Immature natural killer cell (primary cell): ENCODE measurements at regions not wholly inside any gene's neighbourhood (a gene's known extent, or its start where the extent isn't known, plus 50 kb on each side); places are given as distances from the start of the nearest gene placed in this dataset.
"Not testable (repeated sequence)": the region's sequence is repeated elsewhere in the genome, so short reads cannot be mapped to it uniquely, and the experiment has no call there.

ENCODE experiments used
- DNase-seq, 3 donors: peaks; one replicate each; pipeline ENCODE4 v3.0.0; 2022; ENCODE audit warnings: mixed read lengths in 1 of 3
- H3K27ac Mint-ChIP-seq, 6 donors: one replicate each; pipeline ENCODE4 v1.8.0; 2020; ENCODE audit warnings: mixed read lengths in 6 of 6, mild to moderate bottlenecking in 5 of 6, inconsistent platforms in 4 of 6, moderate library complexity in 3 of 6
- H3K27me3 Mint-ChIP-seq, 3 donors: one replicate each; pipeline ENCODE4 v1.8.0; 2020 to 2021; ENCODE audit warnings: low read depth in 3 of 3, mild to moderate bottlenecking in 3 of 3, mixed read lengths in 3 of 3, moderate library complexity in 3 of 3, inconsistent platforms in 1 of 3
- H3K36me3 Mint-ChIP-seq, 3 donors: one replicate each; pipeline ENCODE4 v1.8.0; 2020; ENCODE audit warnings: mixed read lengths in 3 of 3, inconsistent platforms in 2 of 3, mild to moderate bottlenecking in 2 of 3
- H3K4me1 Mint-ChIP-seq, 2 donors: one replicate each; pipeline ENCODE4 v1.8.0; 2020; ENCODE audit warnings: inconsistent platforms in 2 of 2, mild to moderate bottlenecking in 2 of 2, mixed read lengths in 2 of 2, moderate library complexity in 1 of 2
- H3K4me3 Mint-ChIP-seq, 5 donors: one replicate each; pipeline ENCODE4 v1.8.0; 2020; ENCODE audit warnings: mild to moderate bottlenecking in 5 of 5, mixed read lengths in 5 of 5, inconsistent platforms in 3 of 5, moderate library complexity in 3 of 5
- H3K9me3 Mint-ChIP-seq, 6 donors: one replicate each; pipeline ENCODE4 v1.8.0; 2020; ENCODE audit warnings: mild to moderate bottlenecking in 6 of 6, mixed read lengths in 6 of 6, inconsistent platforms in 4 of 6, moderate library complexity in 3 of 6

GRCh38 chr3:101994386-101994785 lies 145.1 kb downstream of the NFKBIZ start:
- Mint-ChIP-seq H3K4me3 (no peak overlapping the region), H3K9me3 (no peaks in the 10 kb centered on the region), H3K4me1 (no peaks in the 10 kb centered on the region), H3K36me3 (no peaks in the 10 kb centered on the region), H3K27ac (no peak overlapping the region), H3K27me3 (peaks cover 0 to 2% (median 0%) of the 10 kb centered on the region in 3 donors)
- no peak for DNase-seq

- Mint-ChIP-seq H3K27ac (no peak overlapping the region), H3K4me3 (no peak overlapping the region)
Observed at GRCh38 chr3:101995371-101996046, 146.2 kb downstream of the NFKBIZ start.

GRCh38 chr3:101996832-101997231 lies 147.5 kb downstream of the NFKBIZ start:
- Mint-ChIP-seq H3K4me3 (no peak overlapping the region), H3K4me1 (no peaks in the 10 kb centered on the region), H3K27me3 (peaks cover 0 to 2% (median 0%) of the 10 kb centered on the region in 3 donors), H3K27ac (no peak overlapping the region), H3K36me3 (no peaks in the 10 kb centered on the region), H3K9me3 (no peaks in the 10 kb centered on the region)
- DNase-seq: no peak

More at GRCh38 chr3:101995371-101996046, 146.2 kb downstream of the NFKBIZ start:
- Mint-ChIP-seq H3K9me3 (no peaks in the 10 kb centered on the region), H3K27me3 (peaks cover 0 to 2% (median 0%) of the 10 kb centered on the region in 3 donors), H3K36me3 (no peaks in the 10 kb centered on the region), H3K4me1 (no peaks in the 10 kb centered on the region)
- DNase-seq: no peak

GRCh38 chr3:101998256-101998926 lies 149.1 kb downstream of the NFKBIZ start:
- H3K27ac Mint-ChIP-seq: no peak overlapping the region
- no peak overlapping the region for H3K4me3 Mint-ChIP-seq

GRCh38 chr3:101999177-101999779 lies 150.0 kb downstream of the NFKBIZ start:
- Mint-ChIP-seq H3K9me3 (no peaks in the 10 kb centered on the region), H3K27me3 (peaks cover 0 to 2% (median 0%) of the 10 kb centered on the region in 3 donors), H3K27ac (no peak overlapping the region), H3K36me3 (no peaks in the 10 kb centered on the region), H3K4me1 (no peaks in the 10 kb centered on the region), H3K4me3 (no peak overlapping the region)
- no peak for DNase-seq

More at GRCh38 chr3:101998256-101998926, 149.1 kb downstream of the NFKBIZ start:
- Mint-ChIP-seq H3K9me3 (no peaks in the 10 kb centered on the region), H3K4me1 (no peaks in the 10 kb centered on the region), H3K36me3 (no peaks in the 10 kb centered on the region), H3K27me3 (peaks cover 0 to 2% (median 0%) of the 10 kb centered on the region in 3 donors)
- DNase-seq: no peak

- no peaks in the 10 kb centered on the region for H3K4me1 Mint-ChIP-seq
- H3K27me3 Mint-ChIP-seq: no peaks in the 10 kb centered on the region
- no peaks in the 10 kb centered on the region for H3K36me3 Mint-ChIP-seq
- H3K27ac Mint-ChIP-seq: no peak overlapping the region
- no peak for DNase-seq
- no peaks in the 10 kb centered on the region for H3K9me3 Mint-ChIP-seq
- H3K4me3 Mint-ChIP-seq: no peak overlapping the region
Observed at GRCh38 chr3:102000620-102001209, 151.4 kb downstream of the NFKBIZ start.

- H3K9me3 Mint-ChIP-seq: no peaks in the 10 kb centered on the region
- no peaks in the 10 kb centered on the region for H3K4me1 Mint-ChIP-seq
- H3K27me3 Mint-ChIP-seq: no peaks in the 10 kb centered on the region
- no peak overlapping the region for H3K4me3 Mint-ChIP-seq
- DNase-seq: no peak
- H3K27ac Mint-ChIP-seq: no peak overlapping the region
- H3K36me3 Mint-ChIP-seq: no peaks in the 10 kb centered on the region
Observed at GRCh38 chr3:102002056-102002455, 152.7 kb downstream of the NFKBIZ start.

- H3K9me3 Mint-ChIP-seq: no peaks in the 10 kb centered on the region
- H3K4me3 Mint-ChIP-seq: no peak overlapping the region
- H3K27me3 Mint-ChIP-seq: no peaks in the 10 kb centered on the region
- no peaks in the 10 kb centered on the region for H3K36me3 Mint-ChIP-seq
- no peak overlapping the region for H3K27ac Mint-ChIP-seq
- H3K4me1 Mint-ChIP-seq: no peaks in the 10 kb centered on the region
- DNase-seq: no peak
Observed at GRCh38 chr3:102004561-102004960, 155.2 kb downstream of the NFKBIZ start.

- Mint-ChIP-seq H3K4me3 (no peak overlapping the region), H3K36me3 (no peaks in the 10 kb centered on the region), H3K27me3 (peaks cover 0 to 2% (median under 1%) of the 10 kb centered on the region in 3 donors), H3K27ac (no peak overlapping the region), H3K4me1 (no peaks in the 10 kb centered on the region), H3K9me3 (no peaks in the 10 kb centered on the region)
- DNase-seq: no peak
Observed at GRCh38 chr3:102005551-102005950, 156.2 kb downstream of the NFKBIZ start.

- H3K4me1 Mint-ChIP-seq: no peaks in the 10 kb centered on the region
Observed at GRCh38 chr3:102006812-102007485, 157.6 kb downstream of the NFKBIZ start.

GRCh38 chr3:102008436-102008835 lies 159.1 kb downstream of the NFKBIZ start:
- H3K36me3 Mint-ChIP-seq, H3K9me3 Mint-ChIP-seq, DNase-seq, H3K4me3 Mint-ChIP-seq, H3K4me1 Mint-ChIP-seq, H3K27ac Mint-ChIP-seq, H3K27me3 Mint-ChIP-seq: not testable (repeated sequence)

More at GRCh38 chr3:102006812-102007485, 157.6 kb downstream of the NFKBIZ start:
- Mint-ChIP-seq H3K36me3 (no peaks in the 10 kb centered on the region), H3K27me3 (peaks cover 0 to 5% (median 3%) of the 10 kb centered on the region in 3 donors), H3K4me3 (no peak overlapping the region), H3K9me3 (peaks cover 0 to 1% (median 0%) of the 10 kb centered on the region in 6 donors), H3K27ac (no peak overlapping the region)
- no peak for DNase-seq

- H3K4me1 Mint-ChIP-seq: no peaks in the 10 kb centered on the region
Observed at GRCh38 chr3:102016417-102016816, 167.1 kb downstream of the NFKBIZ start.

GRCh38 chr3:102017784-102018183 lies 168.5 kb downstream of the NFKBIZ start:
- Mint-ChIP-seq H3K4me1 (no peaks in the 10 kb centered on the region), H3K27me3 (peaks cover 0 to 5% (median 2%) of the 10 kb centered on the region in 3 donors), H3K27ac (no peak overlapping the region), H3K4me3 (no peak overlapping the region), H3K36me3 (no peaks in the 10 kb centered on the region), H3K9me3 (peaks cover 0 to 2% (median 0%) of the 10 kb centered on the region in 6 donors)
- DNase-seq: no peak

More at GRCh38 chr3:102016417-102016816, 167.1 kb downstream of the NFKBIZ start:
- Mint-ChIP-seq H3K9me3 (peaks cover 0 to 5% (median 0%) of the 10 kb centered on the region in 6 donors), H3K36me3 (no peaks in the 10 kb centered on the region), H3K4me3 (no peak overlapping the region), H3K27ac (no peak overlapping the region), H3K27me3 (peaks cover 0 to 5% (median 4%) of the 10 kb centered on the region in 3 donors)
- no peak for DNase-seq
